ENCODE measurements at regions not wholly inside any gene's neighbourhood (a gene's known extent, or its start where the extent isn't known, plus 50 kb on each side); places are given as distances from the start of the nearest gene placed in this dataset.

- TF ChIP-seq CTCF (conservative IDR thresholded peaks at IDR 0.05; ENCODE audit: low read depth, low read length) (no peak), EZH2 (IDR thresholded peaks at IDR 0.05; ENCODE audit: borderline replicate concordance, low read depth, low read length, poor library complexity, severe bottlenecking) (no peak)
Observed at GRCh38 chr6:137283080-137283479, 63.9 kb upstream of the IFNGR1 start.
